HepG2 (cell line): ENCODE measurements at regions not wholly inside any gene's neighbourhood (a gene's known extent, or its start where the extent isn't known, plus 50 kb on each side); places are given as distances from the start of the nearest gene placed in this dataset.

Source experiments
- ATAC-seq: fragments of 200-7000 bp; cut with Tn5 transposase; 3 replicates; pipeline ENCODE4 v1.9.1; 2020; ENCODE audit warnings: mild to moderate bottlenecking, moderate library complexity
- BruUV-seq: library from RNA; stranded (reverse); fragments of 400-500 nt; replicated peaks from 2 replicates; lab custom pipeline; 2021; lab: Mats Ljungman, UMichigan
- CTCF ChIA-PET: fragments of 300-600 bp; formaldehyde crosslinking; extraction: SDS; loops from one replicate; lab custom pipeline; 2021; ENCODE audit warnings: low total read pairs, inconsistent platforms, low intra/inter-chr PET ratio; lab: Yijun Ruan, JAX
- POLR2A ChIA-PET: fragments of 350-600 bp; sonication (Branson Sonifier 250); formaldehyde crosslinking; loops from one replicate; lab custom pipeline; 2020; ENCODE audit warnings: antibody characterized with exemption, inconsistent platforms; lab: Yijun Ruan, JAX
- DNase-seq: peaks from one replicate; pipeline ENCODE4 v3.0.0-alpha.2; 2015; ENCODE audit warnings: low spot score
- FAIRE-seq: peaks from 3 replicates; lab custom pipeline; 2011; peaks lifted over from hg19 to GRCh38; lab: Jason Lieb, UNC
- H2AFZ ChIP-seq: one replicate; pipeline ENCODE4 v1.6.1; 2011; ENCODE audit warnings: low read length, inconsistent platforms
- H3K27ac ChIP-seq: fragments of 300-600 bp; 3 replicates; pipeline ENCODE4 v1.8.0; 2011; ENCODE audit warnings: mixed run types, mild to moderate bottlenecking, mixed read lengths, low read length, inconsistent platforms; ENCODE audit not compliant: insufficient read depth; ENCODE audit errors: extremely low read length
- H3K27me3 ChIP-seq, 2 experiments: fragments of 200-600 bp in 1 of 2; 2 replicates in 1 of 2; 3 replicates in 1 of 2; pipeline versions ENCODE4 v1.6.0 to v1.8.0; 2011; ENCODE audit warnings: low read length in 2 of 2, mild to moderate bottlenecking in 2 of 2, moderate library complexity in 2 of 2, inconsistent platforms in 1 of 2; ENCODE audit not compliant: insufficient read depth in 2 of 2, control insufficient read depth in 1 of 2
- H3K36me3 ChIP-seq, 2 experiments: fragments of 200-600 bp in 1 of 2; replicated peaks in 1 of 2; 2 replicates in 1 of 2; 3 replicates in 1 of 2; pipeline versions ENCODE4 v1.5.1 to v1.8.0; 2011; ENCODE audit warnings: low read length in 2 of 2, inconsistent platforms in 1 of 2; ENCODE audit not compliant: insufficient read depth in 2 of 2, control insufficient read depth in 1 of 2
- H3K4me1 ChIP-seq: 2 replicates; pipeline ENCODE4 v1.5.1; 2012; ENCODE audit warnings: low read length, inconsistent platforms; ENCODE audit not compliant: insufficient read depth
- H3K4me2 ChIP-seq: 2 replicates; pipeline ENCODE4 v1.6.0; 2011; ENCODE audit warnings: low read depth, low read length, inconsistent platforms
- H3K4me3 ChIP-seq, 3 experiments: fragments of 200-600 bp in 1 of 3; sonication (generic), shearing (Covaris generic) in 1 of 3; replicated peaks in 1 of 3; 2 replicates each; pipeline ENCODE4 v1.5.1; 2011 to 2016; ENCODE audit warnings: low read length in 3 of 3, inconsistent platforms in 2 of 3, low read depth in 2 of 3, mild to moderate bottlenecking in 2 of 3, control low read depth in 1 of 3, mixed read lengths in 1 of 3; ENCODE audit not compliant: insufficient read depth in 1 of 3
- H3K79me2 ChIP-seq: one replicate; pipeline ENCODE4 v1.6.1; 2011; ENCODE audit warnings: low read length, inconsistent platforms; ENCODE audit not compliant: insufficient read depth
- H3K9ac ChIP-seq: 2 replicates; pipeline ENCODE4 v1.6.0; 2011; ENCODE audit warnings: mild to moderate bottlenecking, low read depth, low read length, inconsistent platforms; ENCODE audit not compliant: insufficient read depth
- H3K9me3 ChIP-seq: 2 replicates; pipeline ENCODE4 v1.5.1; 2012; ENCODE audit warnings: mild to moderate bottlenecking, low read length
- H4K20me1 ChIP-seq: 2 replicates; pipeline ENCODE4 v1.6.0; 2011; ENCODE audit warnings: inconsistent platforms, mild to moderate bottlenecking, low read length, moderate library complexity; ENCODE audit not compliant: insufficient read depth
- GATAD2A ChIP-seq: IDR thresholded peaks from 2 replicates; pipeline ENCODE4 v1.6.1; 2016
- ZHX2 ChIP-seq, 2 experiments: sonication (generic) in 1 of 2; formaldehyde crosslinking in 1 of 2; IDR thresholded peaks; 2 replicates each; pipeline versions ENCODE4 v1.6.1 to v1.9.0; 2014 to 2022; ENCODE audit warnings: antibody characterized with exemption in 1 of 2, borderline replicate concordance in 1 of 2, inconsistent platforms in 1 of 2, low read depth in 1 of 2, missing genetic modification reagents in 1 of 2
- ZNF335 ChIP-seq: sonication (generic); formaldehyde crosslinking; IDR thresholded peaks from 2 replicates; pipeline ENCODE4 v1.4.0; 2020; ENCODE audit warnings: missing genetic modification reagents
- ZNF350 ChIP-seq: sonication (generic); formaldehyde crosslinking; IDR thresholded peaks from 2 replicates; pipeline ENCODE4 v1.4.0; 2020; ENCODE audit warnings: mild to moderate bottlenecking, low read depth, missing genetic modification reagents, borderline replicate concordance
- ZNF432 ChIP-seq: sonication (generic); formaldehyde crosslinking; IDR thresholded peaks from 2 replicates; pipeline ENCODE4 v1.5.0; 2020; ENCODE audit warnings: missing genetic modification reagents, mild to moderate bottlenecking, borderline replicate concordance
- ZNF496 ChIP-seq: sonication (generic); formaldehyde crosslinking; IDR thresholded peaks from 2 replicates; pipeline ENCODE4 v1.8.1; 2023; ENCODE audit warnings: mild to moderate bottlenecking, moderate library complexity, missing genetic modification reagents; ENCODE audit not compliant: insufficient replicate concordance
- ZNF547 ChIP-seq: sonication (generic); formaldehyde crosslinking; IDR thresholded peaks from 2 replicates; pipeline ENCODE4 v1.5.1; 2020; ENCODE audit warnings: mild to moderate bottlenecking, missing genetic modification reagents
- ZNF768 ChIP-seq: sonication (generic); formaldehyde crosslinking; IDR thresholded peaks from 2 replicates; pipeline ENCODE4 v1.4.0; 2020; ENCODE audit warnings: missing genetic modification reagents
- ZNF790 ChIP-seq: sonication (generic); formaldehyde crosslinking; IDR thresholded peaks from 2 replicates; pipeline ENCODE4 v1.8.0; 2022; ENCODE audit warnings: missing genetic modification reagents, mild to moderate bottlenecking, borderline replicate concordance
- ZNF839 ChIP-seq: sonication (generic); formaldehyde crosslinking; IDR thresholded peaks from 2 replicates; pipeline ENCODE4 v1.4.0; 2020; ENCODE audit warnings: missing genetic modification reagents, mild to moderate bottlenecking, borderline replicate concordance
- ZSCAN29 ChIP-seq: sonication (generic); formaldehyde crosslinking; conservative IDR thresholded peaks from 2 replicates; pipeline ENCODE4 v1.4.0; 2020; ENCODE audit warnings: mild to moderate bottlenecking, missing genetic modification reagents
- WGBS: methylation state at CpG from one replicate; pipeline ENCODE4 v1.1.6; 2017; ENCODE audit warnings: low lambda C conversion rate; 5-methylcytosine and 5-hydroxymethylcytosine counted together
- in situ Hi-C: cut with HindIII; loops from 2 replicates; pipeline ENCODE4 v1.10.0; 2017; ENCODE audit warnings: low pct_unique_long_range_greater_than_20kb; ENCODE audit not compliant: extremely low pct_ligation_motif_present
- intact Hi-C: fragments of 100-400 bp; cut with micrococcal nuclease; formaldehyde crosslinking; loops from one replicate; pipeline ENCODE4 v1.10.0; 2022; ENCODE audit not compliant: unreplicated experiment
- TF ChIP-seq, protein P1 (sequence below): IDR thresholded peaks from 2 replicates; pipeline ENCODE4 v1.6.1; 2016; ENCODE audit warnings: low read depth, missing genetic modification reagents, missing compliant biosample characterization

GRCh38 chr13:90709319-90709718 lies 638.2 kb upstream of the MIR17HG start:
- Histone ChIP-seq H3K4me1 (no peaks in the 10 kb centered on the region), H3K9me3 (peaks cover 4% of the 10 kb centered on the region; the same call in 1 of the 2 replicates), H3K27me3 (no peaks in the 10 kb centered on the region), H3K36me3 (no peaks in the 10 kb centered on the region), H3K9ac (no peak overlapping the region), H3K4me3 (no peak overlapping the region), H3K79me2 (no peaks in the 10 kb centered on the region), H2AFZ (no peak overlapping the region), H3K27ac (no peak overlapping the region), H4K20me1 (no peaks in the 10 kb centered on the region), H3K4me2 (no peak overlapping the region)
- 8% methylated on average over 1 of the region's 1 CpG for WGBS
- ChIA-PET POLR2A (no interaction called here), CTCF (no interaction called here)
- FAIRE-seq (no peak), DNase-seq (no peak), ATAC-seq (no peak)
- in situ Hi-C loops (no loop called here), intact Hi-C loops (no loop called here)
- no TSS peak for BruUV-seq
- TF ChIP-seq ZNF839 (no peak), ZNF768 (CRISPR knock-in tag) (no peak), ZNF350 (no peak), GATAD2A (CRISPR knock-in tag) (no peak), ZNF496 (CRISPR knock-in tag) (no peak), ZNF335 (no peak), ZNF432 (CRISPR knock-in tag) (no peak), ZNF547 (CRISPR knock-in tag) (no peak), ZHX2 (IDR thresholded peaks at IDR 0.05; ENCODE audit: low read depth) (no peak), ZHX2 (CRISPR knock-in tag; IDR thresholded peaks at IDR 0.05; ENCODE audit: borderline replicate concordance) (no peak), ZNF790 (CRISPR knock-in tag) (no peak), ZSCAN29 (no peak)
- TF ChIP-seq, protein P1, sequence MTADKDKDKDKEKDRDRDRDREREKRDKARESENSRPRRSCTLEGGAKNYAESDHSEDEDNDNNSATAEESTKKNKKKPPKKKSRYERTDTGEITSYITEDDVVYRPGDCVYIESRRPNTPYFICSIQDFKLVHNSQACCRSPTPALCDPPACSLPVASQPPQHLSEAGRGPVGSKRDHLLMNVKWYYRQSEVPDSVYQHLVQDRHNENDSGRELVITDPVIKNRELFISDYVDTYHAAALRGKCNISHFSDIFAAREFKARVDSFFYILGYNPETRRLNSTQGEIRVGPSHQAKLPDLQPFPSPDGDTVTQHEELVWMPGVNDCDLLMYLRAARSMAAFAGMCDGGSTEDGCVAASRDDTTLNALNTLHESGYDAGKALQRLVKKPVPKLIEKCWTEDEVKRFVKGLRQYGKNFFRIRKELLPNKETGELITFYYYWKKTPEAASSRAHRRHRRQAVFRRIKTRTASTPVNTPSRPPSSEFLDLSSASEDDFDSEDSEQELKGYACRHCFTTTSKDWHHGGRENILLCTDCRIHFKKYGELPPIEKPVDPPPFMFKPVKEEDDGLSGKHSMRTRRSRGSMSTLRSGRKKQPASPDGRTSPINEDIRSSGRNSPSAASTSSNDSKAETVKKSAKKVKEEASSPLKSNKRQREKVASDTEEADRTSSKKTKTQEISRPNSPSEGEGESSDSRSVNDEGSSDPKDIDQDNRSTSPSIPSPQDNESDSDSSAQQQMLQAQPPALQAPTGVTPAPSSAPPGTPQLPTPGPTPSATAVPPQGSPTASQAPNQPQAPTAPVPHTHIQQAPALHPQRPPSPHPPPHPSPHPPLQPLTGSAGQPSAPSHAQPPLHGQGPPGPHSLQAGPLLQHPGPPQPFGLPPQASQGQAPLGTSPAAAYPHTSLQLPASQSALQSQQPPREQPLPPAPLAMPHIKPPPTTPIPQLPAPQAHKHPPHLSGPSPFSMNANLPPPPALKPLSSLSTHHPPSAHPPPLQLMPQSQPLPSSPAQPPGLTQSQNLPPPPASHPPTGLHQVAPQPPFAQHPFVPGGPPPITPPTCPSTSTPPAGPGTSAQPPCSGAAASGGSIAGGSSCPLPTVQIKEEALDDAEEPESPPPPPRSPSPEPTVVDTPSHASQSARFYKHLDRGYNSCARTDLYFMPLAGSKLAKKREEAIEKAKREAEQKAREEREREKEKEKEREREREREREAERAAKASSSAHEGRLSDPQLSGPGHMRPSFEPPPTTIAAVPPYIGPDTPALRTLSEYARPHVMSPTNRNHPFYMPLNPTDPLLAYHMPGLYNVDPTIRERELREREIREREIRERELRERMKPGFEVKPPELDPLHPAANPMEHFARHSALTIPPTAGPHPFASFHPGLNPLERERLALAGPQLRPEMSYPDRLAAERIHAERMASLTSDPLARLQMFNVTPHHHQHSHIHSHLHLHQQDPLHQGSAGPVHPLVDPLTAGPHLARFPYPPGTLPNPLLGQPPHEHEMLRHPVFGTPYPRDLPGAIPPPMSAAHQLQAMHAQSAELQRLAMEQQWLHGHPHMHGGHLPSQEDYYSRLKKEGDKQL (CRISPR knock-in tag), result no peak
